OCI-LY7 (cell line): ENCODE measurements at regions not wholly inside any gene's neighbourhood (a gene's known extent, or its start where the extent isn't known, plus 50 kb on each side); places are given as distances from the start of the nearest gene placed in this dataset.

Experiments
- BruUV-seq: library from RNA; stranded (reverse); fragments of 400-500 nt; replicated peaks from 2 replicates; lab custom pipeline; 2021; lab: Mats Ljungman, UMichigan
- CTCF ChIA-PET: fragments of 300-600 bp; sonication (Branson Sonifier 250); formaldehyde crosslinking; loops from one replicate; lab custom pipeline; 2022; ENCODE audit warnings: antibody characterized with exemption; ENCODE audit not compliant: unreplicated experiment; lab: Charles Lee
- POLR2A ChIA-PET: fragments of 300-600 bp; sonication (Branson Sonifier 250); formaldehyde crosslinking; loops from one replicate; lab custom pipeline; 2022; ENCODE audit warnings: antibody characterized with exemption; lab: Charles Lee
- DNase-seq: peaks from one replicate; pipeline ENCODE4 v3.0.0-alpha.2; 2015; ENCODE audit warnings: low spot score
- H2AFZ ChIP-seq: fragments of 200-600 bp; sonication (generic), shearing (Covaris generic); 2 replicates; pipeline ENCODE4 v1.6.1; 2014; ENCODE audit warnings: mild to moderate bottlenecking, antibody characterized with exemption, low read length, moderate library complexity
- H3K27ac ChIP-seq: fragments of 200-600 bp; sonication (generic); 2 replicates; pipeline ENCODE4 v1.5.1; 2014; ENCODE audit warnings: mixed run types, low read depth, mild to moderate bottlenecking, moderate library complexity, low read length, inconsistent platforms; ENCODE audit not compliant: poor library complexity, severe bottlenecking
- H3K36me3 ChIP-seq: fragments of 200-600 bp; sonication (generic); 2 replicates; pipeline ENCODE4 v1.6.1; 2014; ENCODE audit warnings: mild to moderate bottlenecking, antibody characterized with exemption, low read length, moderate library complexity, mixed read lengths; ENCODE audit not compliant: insufficient read depth
- H3K4me1 ChIP-seq: fragments of 200-600 bp; sonication (generic); 2 replicates; pipeline ENCODE4 v1.5.1; 2014; ENCODE audit warnings: mild to moderate bottlenecking, low read length; ENCODE audit not compliant: insufficient read depth, poor library complexity, severe bottlenecking
- H3K4me2 ChIP-seq: fragments of 200-600 bp; sonication (generic); 2 replicates; pipeline ENCODE4 v1.6.1; 2014; ENCODE audit warnings: mild to moderate bottlenecking, low read length
- H3K4me3 ChIP-seq: fragments of 200-600 bp; sonication (generic); 2 replicates; pipeline ENCODE4 v1.5.1; 2014; ENCODE audit warnings: mild to moderate bottlenecking, low read depth, low read length; ENCODE audit not compliant: poor library complexity, severe bottlenecking
- H3K79me2 ChIP-seq: fragments of 200-600 bp; sonication (generic); 2 replicates; pipeline ENCODE4 v1.6.1; 2016; ENCODE audit warnings: low read depth, mild to moderate bottlenecking, low read length, moderate library complexity, mixed read lengths; ENCODE audit not compliant: insufficient read depth
- H3K9me2 ChIP-seq: fragments of 200-600 bp; sonication (generic); 2 replicates; pipeline ENCODE4 v1.6.1; 2016; ENCODE audit warnings: mild to moderate bottlenecking, low read length, mixed read lengths; ENCODE audit not compliant: insufficient read depth
- H3K9me3 ChIP-seq: fragments of 200-600 bp; sonication (generic); 2 replicates; pipeline ENCODE4 v1.6.1; 2014; ENCODE audit warnings: mild to moderate bottlenecking, mixed run types, low read length, mixed read lengths
- H4K20me1 ChIP-seq: fragments of 200-600 bp; sonication (generic); 2 replicates; pipeline ENCODE4 v1.6.1; 2014; ENCODE audit warnings: mild to moderate bottlenecking, antibody characterized with exemption, low read length, moderate library complexity, mixed read lengths; ENCODE audit not compliant: insufficient read depth
- CTCF ChIP-seq: fragments of 200-600 bp; sonication (generic); conservative IDR thresholded peaks from 2 replicates; pipeline ENCODE4 v1.5.1; 2014; ENCODE audit warnings: mild to moderate bottlenecking, antibody characterized with exemption, low read length, moderate library complexity, mixed read lengths
- EZH2phosphoT487 ChIP-seq: fragments of 200-600 bp; sonication (generic); IDR thresholded peaks from 2 replicates; pipeline ENCODE4 v1.6.1; 2018; ENCODE audit warnings: low read depth, borderline replicate concordance, mild to moderate bottlenecking, mixed run types, antibody characterized with exemption, low read length, moderate library complexity, mixed read lengths
- intact Hi-C: fragments of 100-400 bp; cut with micrococcal nuclease; formaldehyde crosslinking; loops from one replicate; pipeline ENCODE4 v1.10.0; 2022; ENCODE audit not compliant: unreplicated experiment

- POLR2A ChIA-PET: interaction anchor here (0.7 to 1.5 kb wide), 2 partner anchors 14 to 50 kb away, joined by 3 read pairs; no protein-coding TSS in a partner anchor
- Histone ChIP-seq H3K9me2 (no peaks in the 10 kb centered on the region), H3K9me3 (no peaks in the 10 kb centered on the region), H3K27ac (no peak overlapping the region), H3K36me3 (no peaks in the 10 kb centered on the region), H4K20me1 (no peaks in the 10 kb centered on the region), H3K4me2 (no peak overlapping the region), H3K4me1 (no peaks in the 10 kb centered on the region), H3K79me2 (no peaks in the 10 kb centered on the region), H3K4me3 (no peak overlapping the region), H2AFZ (no peak overlapping the region)
- no TSS peak for BruUV-seq
- DNase-seq: no peak
- intact Hi-C loops: no loop called here
- CTCF ChIA-PET: no interaction called here
- TF ChIP-seq EZH2phosphoT487: no peak
- no peak for TF ChIP-seq CTCF
These were observed 445.0 kb downstream of the HACE1 start for GRCh38 chr6:104414723-104415122.

- Histone ChIP-seq H3K4me1 (no peaks in the 10 kb centered on the region), H3K79me2 (no peaks in the 10 kb centered on the region), H3K9me2 (no peaks in the 10 kb centered on the region), H4K20me1 (no peaks in the 10 kb centered on the region), H3K4me2 (no peak overlapping the region), H3K4me3 (no peak overlapping the region), H3K9me3 (no peaks in the 10 kb centered on the region), H3K27ac (no peak overlapping the region), H3K36me3 (no peaks in the 10 kb centered on the region), H2AFZ (no peak overlapping the region)
- no TSS peak for BruUV-seq
- ChIA-PET CTCF (no interaction called here), POLR2A (interaction anchor here (1.5 kb wide), 1 partner anchor 13 kb away, joined by 3 read pairs; no protein-coding TSS in a partner anchor)
- intact Hi-C loops: no loop called here
- no peak for DNase-seq
- no peak for TF ChIP-seq CTCF
- no peak for TF ChIP-seq EZH2phosphoT487
These were observed 446.0 kb downstream of the HACE1 start for GRCh38 chr6:104413767-104414166.

GRCh38 chr6:104411302-104411701 lies 448.4 kb downstream of the HACE1 start:
- BruUV-seq: no TSS peak
- Histone ChIP-seq H3K9me3 (no peaks in the 10 kb centered on the region), H3K9me2 (no peaks in the 10 kb centered on the region), H2AFZ (no peak overlapping the region), H3K36me3 (no peaks in the 10 kb centered on the region), H3K27ac (no peak overlapping the region), H4K20me1 (no peaks in the 10 kb centered on the region), H3K4me3 (no peak overlapping the region), H3K79me2 (no peaks in the 10 kb centered on the region), H3K4me1 (no peaks in the 10 kb centered on the region), H3K4me2 (no peak overlapping the region)
- ChIA-PET POLR2A (interaction anchor here (0.7 kb wide), 1 partner anchor 18 kb away, joined by 5 read pairs; no protein-coding TSS in a partner anchor), CTCF (no interaction called here)
- TF ChIP-seq CTCF: no peak
- TF ChIP-seq EZH2phosphoT487: no peak
- no peak for DNase-seq
- intact Hi-C loops: no loop called here
